A549 (cell line): ENCODE measurements at regions not wholly inside any gene's neighbourhood (a gene's known extent, or its start where the extent isn't known, plus 50 kb on each side); places are given as distances from the start of the nearest gene placed in this dataset.

Experiments
- ATAC-seq, 2 experiments: fragments of 200-7000 bp in 1 of 2; fragments of >200 bp in 1 of 2; cut with Nextera tagmentation in 1 of 2; cut with Tn5 transposase in 1 of 2; 3 replicates each; pipeline versions ENCODE4 v1.8.0 to v1.9.1; 2018 to 2020; ENCODE audit warnings: mild to moderate bottlenecking in 1 of 2, moderate library complexity in 1 of 2
- CTCF ChIA-PET: fragments of 300-600 bp; sonication (Branson Sonifier 250); formaldehyde crosslinking; extraction: SDS; loops from one replicate; lab custom pipeline; 2021; ENCODE audit warnings: antibody characterized with exemption, inconsistent platforms; lab: Yijun Ruan, JAX
- POLR2A ChIA-PET: fragments of 350-600 bp; formaldehyde crosslinking; extraction: SDS; loops from one replicate; lab custom pipeline; 2021; ENCODE audit warnings: antibody characterized with exemption, inconsistent platforms; lab: Yijun Ruan, JAX
- DNase-seq, 2 experiments: peaks; one replicate each; pipeline versions ENCODE4 v3.0.0 to v3.0.0-alpha.2; 2011 to 2016; ENCODE audit warnings: low read depth in 1 of 2, low spot score in 1 of 2
- FAIRE-seq: peaks from 2 replicates; lab custom pipeline; 2011; peaks lifted over from hg19 to GRCh38; lab: Jason Lieb, UNC
- H3K27ac ChIP-seq, 2 experiments: fragments of >200 bp; sonication (Bioruptor Twin); formaldehyde crosslinking; 3 replicates each; pipeline ENCODE4 v1.5.1; 2016 to 2017
- H3K4me1 ChIP-seq: fragments of >200 bp; sonication (Bioruptor Twin); formaldehyde crosslinking; 3 replicates; pipeline ENCODE4 v1.6.1; 2016
- H3K4me2 ChIP-seq: fragments of >200 bp; sonication (Bioruptor Twin); formaldehyde crosslinking; 3 replicates; pipeline ENCODE4 v1.6.1; 2016
- H3K4me3 ChIP-seq: fragments of >200 bp; sonication (Bioruptor Twin); formaldehyde crosslinking; 3 replicates; pipeline ENCODE4 v1.5.1; 2016
- H3K9me3 ChIP-seq: fragments of >200 bp; sonication (Bioruptor Twin); formaldehyde crosslinking; 3 replicates; pipeline ENCODE4 v1.6.1; 2016
- EHMT2 ChIP-seq: fragments of 200-600 bp; sonication (generic); IDR thresholded peaks from 2 replicates; pipeline ENCODE4 v1.6.1; 2016; ENCODE audit warnings: antibody characterized with exemption, low read depth, mild to moderate bottlenecking, moderate library complexity
- ESRRA ChIP-seq: fragments of 150-350 bp; IDR thresholded peaks from 2 replicates; pipeline ENCODE4 v1.6.1; 2014; ENCODE audit warnings: mild to moderate bottlenecking, low read length, borderline replicate concordance
- FOSB ChIP-seq: fragments of 250-450 bp; sonication (Bioruptor Pico); IDR thresholded peaks from 2 replicates; pipeline ENCODE4 v1.5.0; 2020; ENCODE audit warnings: mild to moderate bottlenecking, moderate library complexity
- FOSL2 ChIP-seq, 2 experiments: fragments of 450-650 bp in 1 of 2; fragments of >200 bp in 1 of 2; sonication (Bioruptor Twin) in 1 of 2; formaldehyde crosslinking; IDR thresholded peaks; 2 replicates each; pipeline versions ENCODE4 v1.5.0 to v1.6.1; 2016 to 2020; ENCODE audit warnings: mild to moderate bottlenecking in 1 of 2, moderate library complexity in 1 of 2
- GATA3 ChIP-seq: IDR thresholded peaks from 2 replicates; pipeline ENCODE4 v1.6.1; 2012; ENCODE audit warnings: borderline replicate concordance
- HEYL ChIP-seq: fragments of 250-450 bp; sonication (Bioruptor Pico); IDR thresholded peaks from 2 replicates; pipeline ENCODE4 v1.8.0; 2021; ENCODE audit warnings: mild to moderate bottlenecking, moderate library complexity
- HOXB13 ChIP-seq: fragments of 250-450 bp; sonication (Bioruptor Pico); IDR thresholded peaks from 2 replicates; pipeline ENCODE4 v1.5.0; 2020; ENCODE audit warnings: low read depth, mild to moderate bottlenecking, moderate library complexity
- JUNB ChIP-seq: fragments of >200 bp; sonication (Bioruptor Twin); formaldehyde crosslinking; IDR thresholded peaks from 2 replicates; pipeline ENCODE4 v1.6.1; 2016
- KDM1A ChIP-seq: fragments of 200-600 bp; sonication (generic); IDR thresholded peaks from 2 replicates; pipeline ENCODE4 v1.6.1; 2016; ENCODE audit warnings: low read depth, mild to moderate bottlenecking
- MAFK ChIP-seq: fragments of 450-650 bp; IDR thresholded peaks from 2 replicates; pipeline ENCODE4 v1.6.1; 2014; ENCODE audit not compliant: partially characterized antibody
- MAZ ChIP-seq: fragments of 150-350 bp; IDR thresholded peaks from 2 replicates; pipeline ENCODE4 v1.6.1; 2014; ENCODE audit warnings: antibody characterized with exemption, low read depth, low read length, borderline replicate concordance
- NFE2L2 ChIP-seq: fragments of 150-350 bp; conservative IDR thresholded peaks from 2 replicates; pipeline ENCODE4 v1.6.1; 2014; ENCODE audit warnings: low read length
- PHF8 ChIP-seq: fragments of 200-600 bp; sonication (generic); IDR thresholded peaks from 2 replicates; pipeline ENCODE4 v1.6.1; 2016; ENCODE audit warnings: low read depth, mild to moderate bottlenecking, antibody characterized with exemption, moderate library complexity, borderline replicate concordance
- POLR2A ChIP-seq: IDR thresholded peaks from 2 replicates; pipeline ENCODE4 v1.6.1; 2012; ENCODE audit warnings: mild to moderate bottlenecking, low read length
- ZC3H11A ChIP-seq: fragments of 450-650 bp; IDR thresholded peaks from 2 replicates; pipeline ENCODE4 v1.6.1; 2014; ENCODE audit warnings: antibody characterized with exemption, mild to moderate bottlenecking
- ZFP36 ChIP-seq: fragments of 450-650 bp; IDR thresholded peaks from 2 replicates; pipeline ENCODE4 v1.6.1; 2014; ENCODE audit warnings: borderline replicate concordance; ENCODE audit not compliant: partially characterized antibody
- WGBS: methylation state at CpG from one replicate; pipeline ENCODE4 v1.1.6; 2017; ENCODE audit errors: missing lambda C conversion rate; 5-methylcytosine and 5-hydroxymethylcytosine counted together
- TF ChIP-seq, protein P1 (sequence below): fragments of 450-650 bp; IDR thresholded peaks from 2 replicates; pipeline ENCODE4 v1.6.1; 2014; ENCODE audit warnings: antibody characterized with exemption

DNA sequence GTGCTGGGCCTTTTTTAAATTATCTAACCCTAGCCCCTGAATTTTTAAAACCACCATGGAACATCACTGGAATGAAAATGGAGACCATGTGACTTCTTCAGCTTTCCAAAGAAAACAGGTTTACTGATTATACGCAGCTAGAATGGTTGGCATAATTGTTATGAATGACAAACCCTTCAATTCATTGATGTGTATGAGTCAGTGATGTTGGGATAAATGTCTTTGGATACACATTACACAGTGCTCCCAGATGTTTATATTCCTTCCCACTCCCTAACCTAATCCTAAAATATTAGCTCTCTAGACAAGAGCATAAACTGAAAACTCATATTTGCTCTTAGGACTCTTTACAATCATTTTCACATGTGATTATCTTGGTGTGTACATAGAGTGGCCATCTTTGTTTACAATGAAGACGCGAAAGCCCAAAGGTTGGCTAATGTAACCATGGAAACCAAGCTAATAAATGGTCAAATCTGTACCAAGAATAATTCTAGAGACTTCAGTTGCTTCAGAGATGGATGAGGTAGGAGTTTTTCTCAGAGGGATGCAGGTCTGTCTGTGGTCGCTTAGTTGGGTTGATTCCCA is 131.2 kb upstream of the HMHB1 start:
- peak in 1 of 2 experiments; percentile 82 for DNase-seq
- FAIRE-seq, result no peak
- ChIA-PET CTCF (interaction anchor here (0.9 to 2.3 kb wide), 4 partner anchors 8 to 144 kb away, joined by 3 to 7 read pairs (median 3); no protein-coding TSS in a partner anchor), POLR2A (interaction anchor here (0.6 kb wide), 1 partner anchor 98 kb away, joined by 3 read pairs; no protein-coding TSS in a partner anchor)
- Histone ChIP-seq H3K4me3 (no peak overlapping the region), H3K4me1 (peaks cover 63% of the 10 kb centered on the region), H3K27ac (0 out of 6 replicates have a peak overlapping the region, but pooled peaks of 1 of the 2 experiments have one; percentile 18), H3K9me3 (no peaks in the 10 kb centered on the region), H3K4me2 (peak overlapping the region; percentile 17)
- 46% methylated on average over 4 of the region's 4 CpGs for WGBS
- ATAC-seq, result peak in 1 of 2 experiments; percentile 74; a peak in 3 of 6 replicates
- TF ChIP-seq, protein P1, sequence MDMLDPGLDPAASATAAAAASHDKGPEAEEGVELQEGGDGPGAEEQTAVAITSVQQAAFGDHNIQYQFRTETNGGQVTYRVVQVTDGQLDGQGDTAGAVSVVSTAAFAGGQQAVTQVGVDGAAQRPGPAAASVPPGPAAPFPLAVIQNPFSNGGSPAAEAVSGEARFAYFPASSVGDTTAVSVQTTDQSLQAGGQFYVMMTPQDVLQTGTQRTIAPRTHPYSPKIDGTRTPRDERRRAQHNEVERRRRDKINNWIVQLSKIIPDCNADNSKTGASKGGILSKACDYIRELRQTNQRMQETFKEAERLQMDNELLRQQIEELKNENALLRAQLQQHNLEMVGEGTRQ, result peak; percentile 14; the same call in 1 of the 2 replicates
- peak; percentile 68 for TF ChIP-seq GATA3
- TF ChIP-seq FOSB, result peak; percentile 66; the same call in 1 of the 2 replicates
- no peak for TF ChIP-seq FOSL2 (IDR thresholded peaks at IDR 0.05)
- TF ChIP-seq FOSL2 (CRISPR knock-in tag; IDR thresholded peaks at IDR 0.05), result peak; percentile 74
- no peak for TF ChIP-seq POLR2A

DNA sequence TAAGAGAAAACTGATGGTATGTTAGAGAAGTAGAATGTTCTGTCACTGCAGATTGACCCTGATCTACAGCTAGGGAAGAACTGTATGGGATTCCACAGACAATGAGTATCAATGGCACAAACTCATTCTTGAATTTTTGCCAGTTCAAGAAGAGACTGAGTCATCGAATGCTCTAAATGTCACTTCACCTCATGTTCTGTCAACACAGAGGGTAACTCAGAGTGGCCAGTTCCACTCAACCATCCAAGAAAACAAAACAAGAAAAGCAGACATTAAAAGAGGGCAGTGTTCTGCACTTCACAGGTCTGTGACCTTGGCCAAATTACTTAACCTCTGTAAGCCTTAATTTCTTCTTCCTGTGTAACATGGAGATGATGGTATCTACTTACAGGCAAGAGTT is 132.2 kb upstream of the HMHB1 start:
- ChIA-PET CTCF (interaction anchor here (0.6 to 2.3 kb wide), 2 partner anchors 15 to 301 kb away, joined by 3 to 7 read pairs; no protein-coding TSS in a partner anchor), POLR2A (no interaction called here)
- ATAC-seq (peak in 1 of 2 experiments; percentile 19; a peak in 2 of 6 replicates), FAIRE-seq (no peak), DNase-seq (peak in 1 of 2 experiments; percentile 44)
- H3K4me2 ChIP-seq, result peak overlapping the region; percentile 41; the same call in 2 of the 3 replicates
- WGBS, result 0% methylated on average over 1 of the region's 1 CpG
- no peak overlapping the region for H3K4me3 ChIP-seq
- H3K27ac ChIP-seq, result peak overlapping the region in 1 of 2 experiments; percentile 14; a peak in 3 of 6 replicates
- H3K9me3 ChIP-seq, result no peaks in the 10 kb centered on the region
- H3K4me1 ChIP-seq, result peaks cover 69% of the 10 kb centered on the region
- TF ChIP-seq EHMT2 (0 out of 2 replicates have a peak, but pooled peaks have one; percentile 11), GATA3 (peak; percentile 38; the same call in 1 of the 2 replicates), HOXB13 (CRISPR knock-in tag) (no peak), MAFK (no peak), FOSL2 (IDR thresholded peaks at IDR 0.05) (no peak), FOSL2 (CRISPR knock-in tag; IDR thresholded peaks at IDR 0.05) (peak; percentile 66), ZC3H11A (no peak), ESRRA (no peak), KDM1A (no peak), JUNB (0 out of 2 replicates have a peak, but pooled peaks have one; percentile 36)
- TF ChIP-seq, all 56 proteins: peak for 4

DNA sequence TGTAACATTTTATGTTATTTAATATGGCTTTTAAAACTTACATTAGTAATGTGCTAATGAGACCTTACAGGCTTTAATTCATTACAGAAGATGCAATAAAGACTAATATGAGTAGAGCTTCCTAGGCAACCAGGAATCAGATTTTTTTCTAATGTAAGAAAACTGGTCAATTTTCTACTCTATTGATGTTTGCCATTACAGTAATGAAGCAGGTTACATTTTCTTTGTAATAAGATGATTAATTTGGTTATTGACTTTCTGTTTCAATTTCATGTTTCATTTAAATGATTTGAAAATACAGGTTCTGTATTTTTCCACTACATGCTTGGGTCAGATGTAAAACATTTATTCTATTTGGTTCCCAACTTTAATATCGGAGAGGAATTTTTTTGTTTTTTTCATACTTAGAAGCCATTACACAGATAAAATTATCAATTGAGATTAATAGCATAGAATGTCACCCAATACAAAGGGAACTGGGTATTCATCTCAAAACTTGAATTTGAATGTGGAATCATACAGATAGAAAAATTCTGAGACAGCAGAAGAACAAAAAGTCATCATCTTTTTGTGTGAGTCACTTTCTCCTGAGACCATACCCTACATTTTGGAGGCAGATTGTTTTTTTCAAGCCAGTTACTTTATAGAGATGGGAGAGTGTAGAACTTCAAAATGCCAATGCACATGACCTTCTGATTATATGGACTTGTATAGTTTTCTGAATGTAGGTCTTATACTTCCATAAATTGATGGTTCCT is 133.6 kb upstream of the HMHB1 start:
- ChIA-PET POLR2A (no interaction called here), CTCF (no interaction called here)
- H3K9me3 ChIP-seq, result no peaks in the 10 kb centered on the region
- H3K4me2 ChIP-seq, result no peak overlapping the region
- TF ChIP-seq PHF8, result no peak
- TF ChIP-seq ESRRA, result no peak
- no peak for TF ChIP-seq ZFP36
- TF ChIP-seq MAZ, result no peak
- no peak for TF ChIP-seq HEYL (CRISPR knock-in tag)
- no peak for TF ChIP-seq NFE2L2
- no peak overlapping the region for H3K27ac ChIP-seq
- DNase-seq, result no peak
- 92% methylated on average over 1 of the region's 1 CpG for WGBS
- no peak overlapping the region for H3K4me3 ChIP-seq
- peaks cover 74% of the 10 kb centered on the region for H3K4me1 ChIP-seq
- no peak for ATAC-seq
- FAIRE-seq, result peak; percentile 18
